Gastroesophageal sphincter (tissue), 3 donors: ENCODE measurements at regions not wholly inside any gene's neighbourhood (a gene's known extent, or its start where the extent isn't known, plus 50 kb on each side); places are given as distances from the start of the nearest gene placed in this dataset.

ENCODE experiments used
- CTCF ChIP-seq, 4 experiments: fragments of 200-600 bp in 2 of 4; fragments of 450-650 bp in 2 of 4; sonication (generic) in 1 of 4; IDR thresholded peaks; one replicate each; pipeline ENCODE4 v1.5.1; 2017 to 2019; ENCODE audit warnings: antibody characterized with exemption in 4 of 4, mild to moderate bottlenecking in 2 of 4, moderate library complexity in 2 of 4
- POLR2A ChIP-seq, 2 donors: fragments of 450-650 bp; IDR thresholded peaks; one replicate each; pipeline ENCODE4 v1.6.1; 2017; ENCODE audit warnings: antibody characterized with exemption in 2 of 2, mild to moderate bottlenecking in 2 of 2, moderate library complexity in 1 of 2

DNA sequence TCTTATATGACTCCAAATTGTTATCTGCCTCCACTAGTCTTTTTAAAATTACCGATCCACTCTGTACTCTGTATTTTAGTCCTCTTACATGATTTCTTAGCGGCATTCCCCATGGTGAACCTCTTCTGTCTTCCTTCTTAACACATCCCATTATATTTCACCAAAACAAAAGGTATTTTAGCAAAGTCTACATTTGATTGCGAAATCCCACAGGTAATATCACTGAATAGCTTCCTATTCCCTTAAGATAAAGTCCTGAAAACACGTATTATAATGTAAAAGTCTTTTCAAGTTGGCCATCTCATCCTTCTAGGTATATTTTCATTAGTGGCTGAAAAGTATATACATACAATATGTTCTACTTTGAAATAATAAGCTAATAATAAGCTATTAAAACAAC, 2016.0 kb upstream of the IGFBP7 start:
- no peak for TF ChIP-seq CTCF (IDR thresholded peaks at IDR 0.05)
- TF ChIP-seq POLR2A (IDR thresholded peaks at IDR 0.05) = no peak
